Right lobe of liver (tissue), 6 donors: ENCODE measurements at regions not wholly inside any gene's neighbourhood (a gene's known extent, or its start where the extent isn't known, plus 50 kb on each side); places are given as distances from the start of the nearest gene placed in this dataset.
A peak's percentile ranks its signal among the peaks of the same experiment; 100 is the strongest.

ENCODE experiments used
- ATAC-seq, 4 donors: fragments of 200-7000 bp; cut with Tn5 transposase; one replicate each; pipeline ENCODE4 v1.9.1; 2020; ENCODE audit warnings: mild to moderate bottlenecking in 4 of 4, moderate library complexity in 4 of 4
- DNase-seq, 3 donors: peaks; one replicate each; pipeline ENCODE4 v3.0.0-alpha.2; 2020
- H3K27ac ChIP-seq, 3 donors: fragments of 200-600 bp; one replicate each; pipeline ENCODE4 v1.8.0; 2022
- H3K27me3 ChIP-seq, 2 donors: fragments of 200-600 bp; one replicate each; pipeline ENCODE4 v1.8.0; 2022
- H3K36me3 ChIP-seq, 4 donors: fragments of 200-600 bp; sonication (generic) in 1 of 4; one replicate each; pipeline versions ENCODE4 v1.5.1 to v1.8.0; 2017 to 2022; ENCODE audit warnings: control low read depth in 1 of 4
- H3K4me1 ChIP-seq, 4 donors: fragments of 200-600 bp; sonication (generic) in 1 of 4; one replicate each; pipeline versions ENCODE4 v1.5.1 to v1.8.0; 2017 to 2022; ENCODE audit warnings: control low read depth in 1 of 4
- H3K4me3 ChIP-seq, 3 donors: fragments of 200-600 bp; one replicate each; pipeline ENCODE4 v1.8.0; 2022
- H3K9me3 ChIP-seq, 4 donors: fragments of 200-600 bp; sonication (generic) in 1 of 4; one replicate each; pipeline versions ENCODE4 v1.5.1 to v1.8.0; 2017 to 2022; ENCODE audit warnings: control low read depth in 1 of 4
- CTCF ChIP-seq, 4 donors: fragments of 200-600 bp in 3 of 4; fragments of 450-650 bp in 1 of 4; IDR thresholded peaks; one replicate each; pipeline versions ENCODE4 v1.5.1 to v1.8.0; 2016 to 2022; ENCODE audit warnings: antibody characterized with exemption in 4 of 4, mild to moderate bottlenecking in 2 of 4
- POLR2A ChIP-seq: fragments of 450-650 bp; IDR thresholded peaks from one replicate; pipeline ENCODE4 v1.6.1; 2017; ENCODE audit warnings: antibody characterized with exemption, mild to moderate bottlenecking
- WGBS: methylation state at CpG from one replicate; pipeline ENCODE4 v1.1.6; 2018; ENCODE audit warnings: low coverage, low lambda C conversion rate; ENCODE audit not compliant: insufficient coverage; ENCODE audit errors: missing lambda C conversion rate; 5-methylcytosine and 5-hydroxymethylcytosine counted together
- intact Hi-C, 2 donors: fragments of 100-400 bp; cut with DNase I; formaldehyde crosslinking; loops; one replicate each; pipeline versions ENCODE4 v1.11.2 to v1.14.1; 2022
- donor health status: DM: no; HTN: yes; CAD: no.
- donor health status: DM: no; HTN: no; CAD: no.
- donor health status: DM: no; HTN: no; CAD: no.
- donor health status: DM: no; HTN: yes; CAD: no.
- donor health status: DM: no; HTN: yes; CAD: no.

- TF ChIP-seq POLR2A: no peak
- no peak for TF ChIP-seq CTCF (IDR thresholded peaks at IDR 0.05)
- intact Hi-C loops: no loop called here
- H3K4me3 ChIP-seq: no peak overlapping the region
- DNase-seq (no peak), ATAC-seq (no peak)
- no peak overlapping the region for H3K27ac ChIP-seq
- H3K9me3 ChIP-seq: no peaks in the 10 kb centered on the region
- H3K36me3 ChIP-seq: no peaks in the 10 kb centered on the region
- H3K27me3 ChIP-seq: no peaks in the 10 kb centered on the region
- WGBS: 25% methylated on average over 4 of the region's 4 CpGs
- no peaks in the 10 kb centered on the region for H3K4me1 ChIP-seq
These were observed 250.8 kb downstream of the CDH26 start for GRCh38 chr20:60209048-60209447.

- H3K4me1 ChIP-seq: no peaks in the 10 kb centered on the region
- no peaks in the 10 kb centered on the region for H3K9me3 ChIP-seq
- no peak overlapping the region for H3K4me3 ChIP-seq
- WGBS: 32% methylated on average over 24 of the region's 25 CpGs
- DNase-seq: peak in 2 of 3 donors; percentile 67 to 74
- H3K36me3 ChIP-seq: no peaks in the 10 kb centered on the region
- ATAC-seq: peak; percentile 77 to 87 (median 82)
- TF ChIP-seq POLR2A: no peak
- TF ChIP-seq CTCF (IDR thresholded peaks at IDR 0.05): peak; percentile 73 to 88 (median 80)
- H3K27ac ChIP-seq: no peak overlapping the region
- intact Hi-C loops: no loop called here
- no peaks in the 10 kb centered on the region for H3K27me3 ChIP-seq
These were observed 252.8 kb downstream of the CDH26 start for GRCh38 chr20:60210779-60211617.

- H3K4me3 ChIP-seq: no peak overlapping the region
- H3K9me3 ChIP-seq: no peaks in the 10 kb centered on the region
- H3K27me3 ChIP-seq: no peaks in the 10 kb centered on the region
- no peaks in the 10 kb centered on the region for H3K36me3 ChIP-seq
- H3K27ac ChIP-seq: no peak overlapping the region
- 93% methylated on average over 8 of the region's 18 CpGs for WGBS
- intact Hi-C loops: no loop called here
- no peaks in the 10 kb centered on the region for H3K4me1 ChIP-seq
- ATAC-seq (peak in 1 of 4 donors; percentile 13), DNase-seq (no peak)
- no peak for TF ChIP-seq CTCF (IDR thresholded peaks at IDR 0.05)
- no peak for TF ChIP-seq POLR2A
These were observed 253.6 kb downstream of the CDH26 start for GRCh38 chr20:60211618-60212463.

- H3K9me3 ChIP-seq: no peaks in the 10 kb centered on the region
- H3K27ac ChIP-seq: no peak overlapping the region
- H3K4me3 ChIP-seq: no peak overlapping the region
- DNase-seq: no peak
- no peaks in the 10 kb centered on the region for H3K36me3 ChIP-seq
- no peaks in the 10 kb centered on the region for H3K27me3 ChIP-seq
- no peak for ATAC-seq
- 69% methylated on average over 3 of the region's 3 CpGs for WGBS
- TF ChIP-seq CTCF (IDR thresholded peaks at IDR 0.05): no peak
- intact Hi-C loops: no loop called here
- no peaks in the 10 kb centered on the region for H3K4me1 ChIP-seq
These were observed 254.5 kb downstream of the CDH26 start for GRCh38 chr20:60212695-60213094.
